ENCODE measurements at regions not wholly inside any gene's neighbourhood (a gene's known extent, or its start where the extent isn't known, plus 50 kb on each side); places are given as distances from the start of the nearest gene placed in this dataset.

GRCh38 chr17:15031975-15032374, 233.2 kb downstream of the PMP22 start:
- TF ChIP-seq POLR2AphosphoS5 (IDR thresholded peaks at IDR 0.05) (no peak), CTCF (IDR thresholded peaks at IDR 0.05) (no peak), POLR2A (IDR thresholded peaks at IDR 0.05; ENCODE audit: low read depth) (no peak), EP300 (IDR thresholded peaks at IDR 0.05) (no peak)

Measured in esophagus muscularis mucosa (tissue), 4 donors.